ENCODE measurements at regions not wholly inside any gene's neighbourhood (a gene's known extent, or its start where the extent isn't known, plus 50 kb on each side); places are given as distances from the start of the nearest gene placed in this dataset.
"Not testable (repeated sequence)": the region's sequence is repeated elsewhere in the genome, so short reads cannot be mapped to it uniquely, and the experiment has no call there.

- no peak for DNase-seq (ENCODE audit: low read depth)
Measured at GRCh38 chr1:95614197-95614596, 380.2 kb downstream of the RWDD3 start.

GRCh38 chr1:95615421-95615820, 381.4 kb downstream of the RWDD3 start:
- no peak for DNase-seq (ENCODE audit: low read depth)

DNA sequence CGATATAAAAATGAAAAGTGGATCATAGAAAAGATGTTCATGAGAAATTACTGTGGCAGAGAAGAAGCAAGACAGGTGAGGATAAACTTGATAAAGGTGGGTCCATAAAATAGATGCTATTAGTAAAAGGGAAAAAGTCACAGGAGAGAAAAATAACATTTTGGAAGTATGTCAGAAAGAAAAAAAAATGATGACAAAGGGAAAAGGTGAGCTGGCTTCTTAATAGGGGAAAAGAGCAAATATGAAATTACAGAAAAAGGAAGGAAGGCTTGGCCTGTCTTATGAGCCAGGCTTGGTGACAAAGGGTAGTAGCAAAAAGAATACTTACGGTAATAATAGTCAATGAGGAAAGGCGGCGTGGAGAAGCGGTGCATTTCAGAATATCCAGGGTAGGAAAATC, 386.1 kb downstream of the RWDD3 start:
- no peak for DNase-seq (ENCODE audit: low read depth)

DNA sequence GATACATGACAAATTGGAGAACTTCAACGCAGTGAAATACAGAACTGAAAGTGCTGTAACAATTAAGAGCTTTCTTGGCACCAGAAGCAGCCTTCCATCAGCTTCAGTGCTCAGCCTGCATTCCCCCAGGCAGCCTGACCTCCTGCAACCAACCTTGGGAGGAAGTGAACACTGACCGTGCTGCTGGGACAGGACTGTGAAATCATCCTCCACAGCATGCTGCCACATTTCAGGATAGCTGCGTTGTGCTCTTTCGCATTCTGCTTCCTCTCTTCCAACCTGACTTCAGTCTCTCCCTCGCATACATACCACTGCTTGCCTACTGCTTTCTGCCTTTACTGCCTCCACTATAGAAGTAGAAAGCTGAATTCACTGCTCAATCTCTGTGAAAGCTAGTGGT, 388.6 kb downstream of the RWDD3 start:
- no peak for DNase-seq (ENCODE audit: low read depth)

- DNase-seq (ENCODE audit: low read depth): no peak
Measured at GRCh38 chr1:95625224-95625623, 391.2 kb downstream of the RWDD3 start.

DNA sequence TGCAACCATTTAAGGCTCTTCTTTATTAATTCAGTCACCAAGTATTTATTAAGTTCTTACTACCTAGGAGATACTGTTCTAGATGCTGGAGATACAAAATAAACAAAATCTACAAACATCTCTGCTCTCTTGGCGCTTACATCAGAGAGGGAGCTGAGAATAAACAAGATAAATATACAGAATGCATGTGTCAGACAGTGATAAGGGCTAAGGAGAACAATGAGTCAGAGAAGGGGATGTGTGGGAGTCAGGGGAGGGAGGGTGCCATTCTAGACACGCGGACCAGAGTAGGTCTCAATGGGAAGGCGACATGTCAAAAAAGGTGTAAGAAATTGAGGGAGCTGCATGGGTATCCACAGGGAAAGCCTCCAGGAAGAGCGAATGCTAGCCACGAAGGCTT, 393.2 kb downstream of the RWDD3 start:
- peak; percentile 79 for DNase-seq (ENCODE audit: low read depth)

GRCh38 chr1:95631695-95632094, 397.7 kb downstream of the RWDD3 start:
- no peak for DNase-seq (ENCODE audit: low read depth)

DNA sequence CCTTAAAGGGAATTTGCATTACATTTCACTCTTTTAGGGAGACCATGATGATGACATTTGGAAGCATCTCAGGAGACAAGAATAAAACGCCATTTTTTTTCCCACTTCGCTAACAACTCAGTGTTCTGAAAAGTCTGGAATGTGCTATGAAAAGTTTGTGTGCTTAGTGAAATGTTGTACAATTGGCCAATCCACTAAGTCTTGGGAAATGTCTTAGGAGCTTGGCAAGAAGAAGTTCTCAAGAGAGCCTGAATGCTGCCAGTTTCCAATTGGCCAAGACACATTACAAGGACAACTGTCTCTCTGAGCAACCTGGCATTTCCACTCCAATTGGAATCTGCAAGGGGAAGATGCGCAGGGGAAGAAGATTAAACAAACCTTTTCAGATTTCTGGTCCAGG, 401.8 kb downstream of the RWDD3 start:
- no peak for DNase-seq (ENCODE audit: low read depth)

GRCh38 chr1:95636897-95637296, 402.9 kb downstream of the RWDD3 start:
- peak; percentile 22 for DNase-seq (ENCODE audit: low read depth)

GRCh38 chr1:95640746-95641145, 406.7 kb downstream of the RWDD3 start:
- no peak for DNase-seq (ENCODE audit: low read depth)

GRCh38 chr1:95641386-95641785, 407.4 kb downstream of the RWDD3 start:
- no peak for DNase-seq (ENCODE audit: low read depth)

- DNase-seq (ENCODE audit: low read depth): no peak
Measured at GRCh38 chr1:95642035-95642434, 408.0 kb downstream of the RWDD3 start.

- no peak for DNase-seq (ENCODE audit: low read depth)
Measured at GRCh38 chr1:95643071-95643470, 409.1 kb downstream of the RWDD3 start.

DNA sequence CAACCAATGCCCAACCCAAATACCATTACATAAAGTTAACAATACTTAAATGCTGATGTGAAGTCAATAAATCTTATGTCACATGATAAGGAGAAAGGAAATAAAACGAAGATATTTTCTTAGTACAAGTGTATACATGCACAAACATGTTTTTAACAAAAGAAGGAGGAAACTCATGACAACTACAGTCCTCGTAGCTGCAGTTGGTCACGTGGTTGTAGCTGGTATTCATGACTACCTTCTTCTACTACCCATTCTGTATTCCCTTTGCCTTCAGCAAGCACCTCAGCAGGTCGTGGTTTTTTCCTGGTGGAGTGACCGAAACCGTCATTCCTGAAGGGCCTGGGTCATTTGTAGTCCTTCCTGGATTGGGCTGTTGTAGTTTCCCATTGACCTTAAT, 411.1 kb downstream of the RWDD3 start:
- not testable (repeated sequence) for DNase-seq (ENCODE audit: low read depth)

DNA sequence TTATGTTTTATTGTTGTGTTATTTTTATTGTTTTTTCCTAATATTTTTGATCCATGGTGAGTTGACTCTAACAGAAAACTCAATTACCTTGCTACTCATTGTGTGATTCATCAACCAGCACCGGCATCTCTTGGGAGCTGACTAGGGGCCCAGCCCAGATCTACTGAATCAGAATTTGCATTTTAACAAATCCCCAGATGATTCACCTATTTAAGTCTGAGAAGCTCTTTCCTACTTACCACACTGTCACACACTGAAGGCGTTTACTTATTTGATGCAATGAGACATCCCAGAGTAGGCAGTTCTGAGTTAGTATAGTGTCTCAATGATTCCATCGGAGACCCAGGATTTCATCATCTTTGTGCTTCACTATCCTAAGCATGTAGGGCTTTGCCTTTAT, 416.6 kb downstream of the RWDD3 start:
- no peak for DNase-seq (ENCODE audit: low read depth)

DNA sequence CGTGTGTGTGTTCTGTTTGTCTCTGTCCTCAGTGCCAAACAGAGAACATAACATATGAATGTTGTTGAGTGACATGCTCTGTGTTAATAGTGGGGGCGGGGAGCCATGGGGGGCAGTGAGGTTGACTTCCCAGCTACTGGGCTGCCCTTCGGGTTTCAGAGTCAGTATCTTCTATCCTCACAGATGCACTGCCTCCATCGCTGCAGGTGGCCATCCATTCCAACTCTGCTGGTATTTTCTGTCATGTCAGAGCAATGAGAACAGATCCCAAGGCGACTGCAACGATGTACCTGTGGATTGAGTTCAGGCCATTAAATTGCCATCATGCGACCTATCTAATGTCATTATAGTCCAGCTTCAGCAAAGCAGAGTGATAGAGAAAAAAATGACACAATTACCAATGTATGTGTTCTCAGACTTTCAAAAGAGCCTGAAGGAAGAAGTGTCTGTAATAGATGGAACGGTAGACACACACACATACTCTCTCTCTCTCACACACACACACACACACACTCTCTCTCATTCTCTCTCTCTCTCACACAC, 418.5 kb downstream of the RWDD3 start:
- DNase-seq (ENCODE audit: low read depth): no peak

- DNase-seq (ENCODE audit: low read depth): no peak
Measured at GRCh38 chr1:95653618-95654017, 419.6 kb downstream of the RWDD3 start.

GRCh38 chr1:95655321-95656020, 421.5 kb downstream of the RWDD3 start:
- DNase-seq (ENCODE audit: low read depth): no peak

DNA sequence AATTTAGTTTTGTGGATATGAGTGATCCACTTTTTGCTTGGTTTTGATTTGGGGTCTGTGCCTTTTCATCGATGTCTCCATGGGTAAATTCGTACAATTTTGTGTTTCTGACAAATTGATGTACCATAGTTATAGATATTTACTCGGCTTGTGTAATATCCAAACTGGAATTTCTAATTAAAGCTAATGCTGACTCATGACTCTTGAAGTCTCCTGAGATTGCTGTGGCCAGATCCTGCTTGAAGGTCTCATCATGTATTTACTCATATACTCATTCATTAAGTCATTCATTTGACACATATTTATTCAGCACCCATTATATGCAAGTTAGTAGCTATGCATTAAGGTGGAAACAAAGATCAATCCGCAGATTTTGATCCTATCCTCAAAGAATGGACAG, 423.2 kb downstream of the RWDD3 start:
- no peak for DNase-seq (ENCODE audit: low read depth)

DNA sequence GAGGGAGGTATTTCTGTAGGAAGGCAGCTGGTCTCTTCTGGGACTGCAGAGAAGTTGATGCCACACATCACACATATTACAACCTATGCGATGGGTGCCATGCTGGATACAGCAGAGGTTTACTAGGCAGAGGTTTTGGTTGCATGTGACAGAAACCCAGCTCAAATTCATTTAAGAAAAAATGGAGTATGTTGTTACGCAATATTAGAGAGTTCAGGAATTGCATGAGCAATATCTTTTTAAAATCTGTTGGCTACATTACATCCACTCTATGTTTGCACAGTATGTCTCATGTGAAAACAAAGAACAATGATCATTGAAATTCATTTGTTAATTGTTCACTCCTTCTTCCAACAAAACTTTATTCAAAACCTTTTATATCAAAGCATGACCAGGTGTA, 425.2 kb downstream of the RWDD3 start:
- no peak for DNase-seq (ENCODE audit: low read depth)

DNA sequence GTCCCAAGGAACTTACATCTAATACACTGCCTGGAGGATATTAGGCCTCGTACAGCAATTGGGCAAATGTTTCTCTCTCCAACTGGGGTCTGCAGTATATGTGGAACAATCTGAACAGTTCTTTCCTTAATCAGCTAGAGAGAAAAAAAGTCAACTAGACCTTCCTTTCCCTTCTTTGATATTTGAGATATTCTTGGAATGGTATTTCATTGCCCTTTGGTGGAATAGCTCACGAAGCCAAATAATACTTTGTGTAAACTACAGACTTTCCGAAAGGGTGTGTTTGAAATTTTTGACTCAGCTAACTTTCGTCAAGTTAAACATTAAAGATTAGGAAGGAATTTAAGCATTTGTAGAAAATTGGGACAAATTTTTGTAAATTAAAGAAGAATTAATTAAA, 425.6 kb downstream of the RWDD3 start:
- no peak for DNase-seq (ENCODE audit: low read depth)

DNA sequence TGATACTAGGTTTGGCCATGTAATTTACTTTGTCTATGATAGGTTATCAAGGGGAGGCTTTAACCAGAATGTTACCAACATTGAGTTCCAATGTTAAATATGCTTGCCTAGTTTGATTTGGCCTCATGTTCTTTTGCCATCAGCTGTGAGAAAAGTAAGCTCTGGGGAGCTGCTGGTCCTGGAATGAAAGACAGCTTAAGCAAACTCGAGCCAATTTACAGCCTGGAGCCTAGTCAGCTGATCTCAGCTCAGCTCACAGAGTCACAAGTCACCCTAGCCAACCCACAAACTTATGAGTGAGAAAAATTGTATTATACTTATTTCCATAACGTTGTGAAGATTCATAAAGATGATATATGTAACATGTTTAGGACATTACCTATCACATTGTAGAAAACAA, 426.7 kb downstream of the RWDD3 start:
- DNase-seq (ENCODE audit: low read depth): no peak

DNA sequence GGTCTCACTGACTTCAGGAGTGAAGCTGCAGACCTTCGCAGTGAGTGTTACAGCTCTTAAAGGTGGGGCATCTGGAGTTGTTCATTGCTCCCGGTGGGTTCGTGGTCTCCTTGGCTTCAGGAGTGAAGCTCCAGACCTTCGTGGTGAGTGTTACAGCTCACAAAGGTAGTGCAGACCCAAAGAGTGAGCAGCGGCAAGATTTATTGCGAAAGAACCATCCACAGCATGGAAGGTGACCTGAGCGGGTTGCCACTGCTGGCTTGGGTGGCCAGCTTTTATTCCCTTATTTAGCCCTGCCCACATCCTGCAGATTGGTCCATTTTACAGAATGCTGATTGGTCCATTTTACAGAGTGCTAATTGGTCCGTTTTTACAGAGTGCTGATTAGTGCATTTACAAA, 429.5 kb downstream of the RWDD3 start:
- not testable (repeated sequence) for DNase-seq (ENCODE audit: low read depth)

- DNase-seq (ENCODE audit: low read depth): no peak
Measured at GRCh38 chr1:95668165-95668564, 434.2 kb downstream of the RWDD3 start.
